H9 (cell line): ENCODE measurements at regions not wholly inside any gene's neighbourhood (a gene's known extent, or its start where the extent isn't known, plus 50 kb on each side); places are given as distances from the start of the nearest gene placed in this dataset.

ENCODE experiments used
- DNase-seq: peaks from one replicate; pipeline ENCODE4 v3.0.0-alpha.2; 2017
- H2AFZ ChIP-seq: one replicate; pipeline ENCODE4 v1.6.1; 2013; ENCODE audit warnings: mild to moderate bottlenecking, low read length, control low read depth, moderate library complexity
- H2AK5ac ChIP-seq: 2 replicates; pipeline ENCODE4 v1.6.1; 2013; ENCODE audit warnings: low read length, control low read depth, mixed read lengths; ENCODE audit not compliant: insufficient read length
- H2BK120ac ChIP-seq: one replicate; pipeline ENCODE4 v1.6.1; 2013; ENCODE audit warnings: low read depth, mild to moderate bottlenecking, low read length, control low read depth, inconsistent platforms; ENCODE audit not compliant: poor library complexity, severe bottlenecking
- H2BK12ac ChIP-seq: 2 replicates; pipeline ENCODE4 v1.6.1; 2013; ENCODE audit warnings: low read length, control low read depth, mixed read lengths, low read depth; ENCODE audit not compliant: insufficient read length
- H2BK15ac ChIP-seq: 2 replicates; pipeline ENCODE4 v1.6.1; 2013; ENCODE audit warnings: low read depth, low read length, control low read depth
- H2BK20ac ChIP-seq: one replicate; pipeline ENCODE4 v1.6.1; 2013; ENCODE audit warnings: low read depth, mild to moderate bottlenecking, low read length, control low read depth, inconsistent platforms; ENCODE audit not compliant: poor library complexity, severe bottlenecking
- H2BK5ac ChIP-seq: 2 replicates; pipeline ENCODE4 v1.6.1; 2013; ENCODE audit warnings: low read length, control low read depth, mixed read lengths; ENCODE audit not compliant: insufficient read length
- H3K14ac ChIP-seq: 2 replicates; pipeline ENCODE4 v1.6.1; 2013; ENCODE audit warnings: low read length, control low read depth; ENCODE audit not compliant: insufficient read depth
- H3K18ac ChIP-seq: 2 replicates; pipeline ENCODE4 v1.6.1; 2013; ENCODE audit warnings: low read depth, mild to moderate bottlenecking, mixed read lengths, low read length, control low read depth; ENCODE audit not compliant: insufficient read length
- H3K23ac ChIP-seq: 2 replicates; pipeline ENCODE4 v1.6.1; 2013; ENCODE audit warnings: low read length, control low read depth, mixed read lengths, low read depth; ENCODE audit not compliant: insufficient read length
- H3K23me2 ChIP-seq: 2 replicates; pipeline ENCODE4 v1.6.1; 2013; ENCODE audit warnings: low read depth, mild to moderate bottlenecking, mixed read lengths, low read length, control low read depth; ENCODE audit not compliant: insufficient read length, poor library complexity, severe bottlenecking
- H3K27ac ChIP-seq: 2 replicates; pipeline ENCODE4 v1.5.1; 2013; ENCODE audit warnings: low read length, control low read depth, mixed read lengths, low read depth; ENCODE audit not compliant: insufficient read length
- H3K27me3 ChIP-seq: 2 replicates; pipeline ENCODE4 v1.6.1; 2013; ENCODE audit warnings: low read length, control low read depth, inconsistent platforms; ENCODE audit not compliant: insufficient read depth
- H3K4ac ChIP-seq: 2 replicates; pipeline ENCODE4 v1.6.1; 2013; ENCODE audit warnings: low read depth, mild to moderate bottlenecking, control low read depth, inconsistent platforms, low read length, moderate library complexity
- H3K4me1 ChIP-seq: 2 replicates; pipeline ENCODE4 v1.6.1; 2013; ENCODE audit warnings: low read length, control low read depth, inconsistent platforms; ENCODE audit not compliant: insufficient read depth
- H3K4me2 ChIP-seq: 2 replicates; pipeline ENCODE4 v1.6.1; 2013; ENCODE audit warnings: low read length, control low read depth, mixed read lengths; ENCODE audit not compliant: insufficient read length, insufficient read depth
- H3K56ac ChIP-seq: 2 replicates; pipeline ENCODE4 v1.6.1; 2013; ENCODE audit warnings: low read depth, mild to moderate bottlenecking, mixed read lengths, low read length, control low read depth; ENCODE audit not compliant: insufficient read length
- H3K79me1 ChIP-seq: 2 replicates; pipeline ENCODE4 v1.6.1; 2013; ENCODE audit warnings: low read depth, mild to moderate bottlenecking, moderate library complexity, low read length, control low read depth, inconsistent platforms; ENCODE audit not compliant: insufficient read depth, poor library complexity, severe bottlenecking
- H3K79me2 ChIP-seq: 2 replicates; pipeline ENCODE4 v1.6.1; 2013; ENCODE audit warnings: low read length, control low read depth, inconsistent platforms; ENCODE audit not compliant: insufficient read depth
- H3K9ac ChIP-seq: 2 replicates; pipeline ENCODE4 v1.6.1; 2013; ENCODE audit warnings: low read length, control low read depth, mixed read lengths; ENCODE audit not compliant: insufficient read length; ENCODE audit errors: extremely low read depth
- H3K9me3 ChIP-seq: one replicate; pipeline ENCODE4 v1.6.1; 2013; ENCODE audit warnings: low read depth, low read length, inconsistent platforms; ENCODE audit not compliant: control insufficient read depth
- H3T11ph ChIP-seq: one replicate; pipeline ENCODE4 v1.6.1; 2013; ENCODE audit warnings: mild to moderate bottlenecking, low read length, control low read depth, inconsistent platforms
- H4K20me1 ChIP-seq: one replicate; pipeline ENCODE4 v1.6.1; 2013; ENCODE audit not compliant: control insufficient read depth, insufficient read length, insufficient read depth
- H4K5ac ChIP-seq: 2 replicates; pipeline ENCODE4 v1.6.1; 2013; ENCODE audit warnings: low read depth, mild to moderate bottlenecking, mixed read lengths, low read length, control low read depth; ENCODE audit not compliant: insufficient read length
- H4K8ac ChIP-seq: replicated peaks from 2 replicates; pipeline ENCODE4 v1.6.1; 2013; ENCODE audit warnings: low read length, control low read depth, mixed read lengths, low read depth; ENCODE audit not compliant: insufficient read length
- H4K91ac ChIP-seq: 2 replicates; pipeline ENCODE4 v1.6.1; 2013; ENCODE audit warnings: low read depth, mild to moderate bottlenecking, moderate library complexity, mixed read lengths, low read length, control low read depth; ENCODE audit not compliant: insufficient read length
- H3K27ac Mint-ChIP-seq, 3 experiments: 2 replicates in 2 of 3; 3 replicates in 1 of 3; pipeline ENCODE4 v1.8.0; 2020 to 2021; ENCODE audit warnings: mixed read lengths in 3 of 3, mild to moderate bottlenecking in 1 of 3, moderate library complexity in 1 of 3
- H3K27me3 Mint-ChIP-seq: 2 replicates; pipeline ENCODE4 v1.8.0; 2021; ENCODE audit warnings: low read depth, mild to moderate bottlenecking, moderate library complexity, mixed read lengths
- H3K36me3 Mint-ChIP-seq, 3 experiments: 2 replicates in 2 of 3; 3 replicates in 1 of 3; pipeline ENCODE4 v1.8.0; 2020 to 2021; ENCODE audit warnings: low read depth in 3 of 3, mixed read lengths in 3 of 3; ENCODE audit not compliant: insufficient read depth in 1 of 3
- H3K4me1 Mint-ChIP-seq, 2 experiments: 2 replicates each; pipeline ENCODE4 v1.8.0; 2020; ENCODE audit warnings: mixed read lengths in 2 of 2
- H3K4me3 Mint-ChIP-seq, 2 experiments: 2 replicates in 1 of 2; 3 replicates in 1 of 2; pipeline ENCODE4 v1.8.0; 2020 to 2021; ENCODE audit warnings: mild to moderate bottlenecking in 2 of 2, mixed read lengths in 2 of 2, moderate library complexity in 1 of 2
- H3K9me3 Mint-ChIP-seq, 2 experiments: 2 replicates in 1 of 2; 3 replicates in 1 of 2; pipeline ENCODE4 v1.8.0; 2020; ENCODE audit warnings: mild to moderate bottlenecking in 2 of 2, mixed read lengths in 2 of 2, moderate library complexity in 1 of 2
- CTCF ChIP-seq: fragments of 200-600 bp; sonication (generic); conservative IDR thresholded peaks from 3 replicates; pipeline ENCODE4 v1.8.0; 2021; ENCODE audit warnings: antibody characterized with exemption, mild to moderate bottlenecking
- WGBS: extraction: QIAGEN DNeasy Blood & Tissue Kit; methylation state at CpG from one replicate; pipeline ENCODE4 v1.1.7; 2013; ENCODE audit warnings: missing lambda C conversion rate, low lambda C conversion rate, mixed read lengths; ENCODE audit not compliant: insufficient read length; ENCODE audit errors: extremely low coverage; 5-methylcytosine and 5-hydroxymethylcytosine counted together

GRCh38 chr9:90014421-90014820 is 409.6 kb downstream of the GADD45G start:
- Histone ChIP-seq H2BK120ac (no peak overlapping the region), H4K20me1 (no peaks in the 10 kb centered on the region), H2BK20ac (no peak overlapping the region), H3K27ac (no peak overlapping the region), H3K4me1 (no peaks in the 10 kb centered on the region), H2BK12ac (no peak overlapping the region), H2BK5ac (no peak overlapping the region), H2AFZ (no peak overlapping the region), H3K27me3 (no peaks in the 10 kb centered on the region), H3K4ac (no peak overlapping the region), H4K5ac (no peak overlapping the region), H3K23ac (no peak overlapping the region), H4K91ac (no peak overlapping the region), H3T11ph (no peak overlapping the region), H3K18ac (no peak overlapping the region), H3K23me2 (no peaks in the 10 kb centered on the region), H3K14ac (no peak overlapping the region), H3K9me3 (no peaks in the 10 kb centered on the region), H2BK15ac (no peak overlapping the region), H4K8ac (no peak overlapping the region), H3K79me2 (no peaks in the 10 kb centered on the region), H3K79me1 (no peaks in the 10 kb centered on the region), H3K9ac (no peak overlapping the region), H3K4me2 (no peak overlapping the region), H2AK5ac (no peak overlapping the region), H3K56ac (no peak overlapping the region)
- H3K27me3 Mint-ChIP-seq, result peaks cover 2% of the 10 kb centered on the region
- H3K9me3 Mint-ChIP-seq, result no peaks in the 10 kb centered on the region
- DNase-seq, result no peak
- no peak overlapping the region for H3K27ac Mint-ChIP-seq
- no peak for TF ChIP-seq CTCF
- H3K4me1 Mint-ChIP-seq, result no peaks in the 10 kb centered on the region
- H3K4me3 Mint-ChIP-seq, result no peak overlapping the region
- H3K36me3 Mint-ChIP-seq, result no peaks in the 10 kb centered on the region
- no CpG with 5 or more reads among the region's 9 CpGs for WGBS
